ENCODE measurements at regions not wholly inside any gene's neighbourhood (a gene's known extent, or its start where the extent isn't known, plus 50 kb on each side); places are given as distances from the start of the nearest gene placed in this dataset.
"Not testable (repeated sequence)": the region's sequence is repeated elsewhere in the genome, so short reads cannot be mapped to it uniquely, and the experiment has no call there.

DNA sequence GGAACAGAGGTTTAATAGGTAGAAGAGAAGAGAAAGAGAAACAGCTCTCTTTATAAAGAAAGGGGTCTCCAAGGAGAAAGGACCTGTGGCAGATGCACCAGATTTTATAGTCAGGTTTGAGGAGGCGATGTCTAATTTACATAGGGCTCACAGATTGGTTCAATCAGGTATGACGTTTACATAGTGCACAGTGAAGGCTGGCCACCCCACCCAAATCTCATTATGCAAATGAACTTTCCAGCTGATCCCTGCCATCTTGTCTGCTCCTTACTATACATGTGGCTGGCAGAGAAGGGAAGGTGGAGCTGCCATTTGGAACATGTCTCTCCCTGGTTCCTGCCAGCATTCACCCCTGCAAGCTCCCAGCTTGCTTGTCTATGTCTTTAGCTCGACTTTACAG is 557.8 kb downstream of the SUCLG1 start:
- no peaks in the 10 kb centered on the region for H3K4me1 ChIP-seq (ENCODE audit: low read depth)
- TF ChIP-seq, protein P1, sequence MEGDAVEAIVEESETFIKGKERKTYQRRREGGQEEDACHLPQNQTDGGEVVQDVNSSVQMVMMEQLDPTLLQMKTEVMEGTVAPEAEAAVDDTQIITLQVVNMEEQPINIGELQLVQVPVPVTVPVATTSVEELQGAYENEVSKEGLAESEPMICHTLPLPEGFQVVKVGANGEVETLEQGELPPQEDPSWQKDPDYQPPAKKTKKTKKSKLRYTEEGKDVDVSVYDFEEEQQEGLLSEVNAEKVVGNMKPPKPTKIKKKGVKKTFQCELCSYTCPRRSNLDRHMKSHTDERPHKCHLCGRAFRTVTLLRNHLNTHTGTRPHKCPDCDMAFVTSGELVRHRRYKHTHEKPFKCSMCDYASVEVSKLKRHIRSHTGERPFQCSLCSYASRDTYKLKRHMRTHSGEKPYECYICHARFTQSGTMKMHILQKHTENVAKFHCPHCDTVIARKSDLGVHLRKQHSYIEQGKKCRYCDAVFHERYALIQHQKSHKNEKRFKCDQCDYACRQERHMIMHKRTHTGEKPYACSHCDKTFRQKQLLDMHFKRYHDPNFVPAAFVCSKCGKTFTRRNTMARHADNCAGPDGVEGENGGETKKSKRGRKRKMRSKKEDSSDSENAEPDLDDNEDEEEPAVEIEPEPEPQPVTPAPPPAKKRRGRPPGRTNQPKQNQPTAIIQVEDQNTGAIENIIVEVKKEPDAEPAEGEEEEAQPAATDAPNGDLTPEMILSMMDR (IDR thresholded peaks at IDR 0.05; ENCODE audit: low read depth, low read length), result no peak
- no peaks in the 10 kb centered on the region for H3K27me3 ChIP-seq
- H3K9me3 ChIP-seq (ENCODE audit: low read depth), result no peaks in the 10 kb centered on the region
- H3K36me3 ChIP-seq, result no peaks in the 10 kb centered on the region
- DNase-seq (ENCODE audit: low read depth in 1 of 2, low spot score in 1 of 2), result no peak
- H3K4me3 ChIP-seq, result no peak overlapping the region
- H3K27ac ChIP-seq, result no peak overlapping the region

DNA sequence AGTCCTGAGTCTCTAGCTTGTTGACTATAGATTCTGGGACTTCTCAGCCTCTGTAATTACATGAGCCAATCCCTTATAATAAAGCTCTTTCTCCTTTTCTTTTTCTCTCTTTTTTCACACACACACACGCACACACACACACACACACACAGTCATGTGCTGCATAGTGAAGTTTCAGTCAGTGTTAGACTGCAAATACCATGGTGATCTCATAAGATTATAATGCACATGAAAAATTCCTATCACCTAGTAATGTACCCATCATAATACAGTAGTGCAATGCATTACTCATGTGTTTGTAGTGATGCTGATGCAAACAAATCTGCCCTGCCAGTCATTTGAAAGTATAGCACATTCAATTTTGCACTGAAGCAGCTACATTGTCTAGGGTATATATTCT is 558.2 kb downstream of the SUCLG1 start:
- no peak for DNase-seq (ENCODE audit: low read depth in 1 of 2, low spot score in 1 of 2)
- Histone ChIP-seq H3K36me3 (no peaks in the 10 kb centered on the region), H3K4me3 (no peak overlapping the region), H3K9me3 (ENCODE audit: low read depth) (no peaks in the 10 kb centered on the region), H3K27me3 (no peaks in the 10 kb centered on the region), H3K4me1 (ENCODE audit: low read depth) (no peaks in the 10 kb centered on the region), H3K27ac (no peak overlapping the region)
- TF ChIP-seq, protein P1 (IDR thresholded peaks at IDR 0.05; ENCODE audit: low read depth, low read length), result no peak

DNA sequence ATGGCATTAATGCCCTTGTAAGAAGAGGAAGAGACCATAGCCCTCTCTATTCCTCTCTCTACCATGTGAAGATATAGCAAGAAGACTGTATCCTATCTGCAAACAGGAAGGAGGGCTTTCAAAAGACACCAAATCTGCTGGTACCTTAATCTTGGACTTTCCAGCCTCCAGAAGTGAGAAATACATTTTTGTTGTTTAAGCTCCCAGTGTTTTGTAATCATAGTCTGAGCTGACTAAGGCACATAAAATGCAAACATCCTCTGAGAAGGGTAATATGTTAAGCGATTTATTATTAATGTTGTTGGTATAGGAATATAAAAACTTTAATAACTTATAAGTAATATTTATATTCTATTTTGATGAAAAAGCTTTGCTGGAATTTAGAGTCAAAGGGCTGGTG is 559.8 kb downstream of the SUCLG1 start:
- no peaks in the 10 kb centered on the region for H3K4me1 ChIP-seq (ENCODE audit: low read depth)
- no peak overlapping the region for H3K4me3 ChIP-seq
- no peaks in the 10 kb centered on the region for H3K36me3 ChIP-seq
- no peak overlapping the region for H3K27ac ChIP-seq
- TF ChIP-seq, protein P1 (IDR thresholded peaks at IDR 0.05; ENCODE audit: low read depth, low read length), result no peak
- H3K9me3 ChIP-seq (ENCODE audit: low read depth), result no peaks in the 10 kb centered on the region
- no peaks in the 10 kb centered on the region for H3K27me3 ChIP-seq
- no peak for DNase-seq (ENCODE audit: low read depth in 1 of 2, low spot score in 1 of 2)

DNA sequence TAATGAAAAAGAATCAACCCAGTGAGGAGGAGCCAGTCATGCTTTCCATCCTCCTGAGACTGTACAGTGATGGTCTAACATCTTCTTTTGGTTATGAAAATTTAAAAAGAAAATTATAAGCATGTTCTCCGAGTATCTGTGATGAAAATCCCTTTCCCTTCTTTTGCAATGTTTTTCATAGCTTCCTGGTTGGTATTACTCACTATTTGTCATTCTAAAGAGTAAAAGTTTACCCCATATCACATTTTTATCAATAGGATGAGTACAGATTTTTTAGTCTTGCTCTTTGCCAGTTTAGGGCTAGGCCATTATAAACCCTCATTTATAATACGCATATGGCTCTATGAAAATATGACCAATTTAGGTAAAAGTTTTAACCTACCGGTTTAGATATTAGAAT is 564.1 kb downstream of the SUCLG1 start:
- DNase-seq (ENCODE audit: low read depth in 1 of 2, low spot score in 1 of 2), result no peak
- H3K9me3 ChIP-seq (ENCODE audit: low read depth), result no peaks in the 10 kb centered on the region
- H3K36me3 ChIP-seq, result no peaks in the 10 kb centered on the region
- no peaks in the 10 kb centered on the region for H3K27me3 ChIP-seq
- H3K27ac ChIP-seq, result no peak overlapping the region
- H3K4me1 ChIP-seq (ENCODE audit: low read depth), result no peaks in the 10 kb centered on the region
- TF ChIP-seq, protein P1 (IDR thresholded peaks at IDR 0.05; ENCODE audit: low read depth, low read length), result no peak
- no peak overlapping the region for H3K4me3 ChIP-seq

DNA sequence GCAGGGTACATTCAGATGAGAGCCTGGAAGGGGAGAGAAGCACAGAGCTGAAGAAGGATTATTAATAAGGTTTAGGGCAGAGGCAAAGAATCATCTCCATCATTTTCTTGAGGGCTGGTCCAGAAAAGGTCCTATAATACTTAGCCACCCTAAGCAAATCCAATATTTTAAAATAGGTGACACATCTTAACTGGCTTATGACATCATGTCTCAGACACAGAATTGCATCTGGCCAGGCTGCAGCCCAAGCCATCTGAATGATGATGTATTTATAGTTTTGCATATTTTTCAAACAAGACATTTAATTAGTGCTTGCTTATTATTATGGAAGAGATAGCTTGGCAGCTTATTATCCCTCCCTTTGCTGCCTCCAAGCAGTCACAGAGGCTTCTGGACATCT is 571.3 kb downstream of the SUCLG1 start:
- Histone ChIP-seq H3K27me3 (no peaks in the 10 kb centered on the region), H3K4me3 (no peak overlapping the region), H3K27ac (no peak overlapping the region), H3K9me3 (ENCODE audit: low read depth) (no peaks in the 10 kb centered on the region), H3K36me3 (no peaks in the 10 kb centered on the region), H3K4me1 (ENCODE audit: low read depth) (no peaks in the 10 kb centered on the region)
- TF ChIP-seq, protein P1 (IDR thresholded peaks at IDR 0.05; ENCODE audit: low read depth, low read length), result no peak
- DNase-seq (ENCODE audit: low read depth in 1 of 2, low spot score in 1 of 2), result no peak

DNA sequence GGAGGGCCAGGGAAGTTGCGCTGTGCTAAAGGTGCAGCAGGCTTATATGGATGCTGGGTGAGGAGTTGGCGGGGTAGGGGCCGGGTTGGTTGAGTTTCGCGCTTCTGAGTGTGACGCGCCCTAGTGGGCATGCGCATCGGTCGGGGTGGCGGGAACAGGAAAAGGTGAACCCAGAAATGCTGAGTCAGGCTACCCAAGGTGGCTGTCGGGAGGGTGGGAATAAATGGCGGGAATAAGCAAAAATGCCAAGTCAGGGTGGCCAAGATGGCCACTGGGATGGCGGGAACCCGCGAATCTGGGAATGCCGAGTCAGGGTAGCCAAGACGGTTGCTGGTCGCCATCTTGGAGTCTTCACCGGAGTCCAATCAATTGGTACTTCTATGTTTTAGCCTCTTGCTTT is 580.0 kb downstream of the SUCLG1 start:
- no peak for DNase-seq (ENCODE audit: low read depth in 1 of 2, low spot score in 1 of 2)
- TF ChIP-seq, protein P1 (IDR thresholded peaks at IDR 0.05; ENCODE audit: low read depth, low read length), result no peak
- H3K27ac ChIP-seq, result no peak overlapping the region
- no peak overlapping the region for H3K4me3 ChIP-seq
- H3K36me3 ChIP-seq, result no peaks in the 10 kb centered on the region
- no peaks in the 10 kb centered on the region for H3K9me3 ChIP-seq (ENCODE audit: low read depth)
- no peaks in the 10 kb centered on the region for H3K27me3 ChIP-seq
- no peaks in the 10 kb centered on the region for H3K4me1 ChIP-seq (ENCODE audit: low read depth)

DNA sequence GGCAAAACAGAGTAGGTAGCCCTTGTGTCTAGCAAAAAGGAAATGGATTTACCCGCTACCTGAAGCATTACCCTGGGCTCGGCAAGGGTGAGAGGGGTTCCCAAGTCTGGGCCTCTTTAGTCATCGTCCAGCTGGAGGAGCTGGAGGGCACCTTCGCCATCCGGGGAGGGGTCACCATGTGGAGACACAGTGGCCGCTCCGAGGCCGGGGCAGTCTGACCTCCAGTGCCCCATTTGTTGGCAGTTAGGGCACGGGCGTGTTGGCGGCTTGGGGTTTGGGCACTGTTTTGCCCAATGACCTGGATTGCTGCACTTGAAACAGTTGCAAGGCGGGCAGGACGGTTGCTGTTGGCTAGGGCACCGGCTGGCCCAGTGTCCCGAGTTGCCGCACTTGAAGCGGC is 581.8 kb downstream of the SUCLG1 start:
- DNase-seq (ENCODE audit: low read depth in 1 of 2, low spot score in 1 of 2); H3K27ac ChIP-seq; H3K27me3 ChIP-seq; H3K36me3 ChIP-seq; H3K9me3 ChIP-seq (ENCODE audit: low read depth); H3K4me3 ChIP-seq; H3K4me1 ChIP-seq (ENCODE audit: low read depth): not testable (repeated sequence)

Data from cardiac muscle cell (in vitro differentiated cells and primary cell).